RKO (cell line): ENCODE measurements at regions not wholly inside any gene's neighbourhood (a gene's known extent, or its start where the extent isn't known, plus 50 kb on each side); places are given as distances from the start of the nearest gene placed in this dataset.
A peak's percentile ranks its signal among the peaks of the same experiment; 100 is the strongest.
"Not testable (repeated sequence)": the region's sequence is repeated elsewhere in the genome, so short reads cannot be mapped to it uniquely, and the experiment has no call there.

Experiments
- DNase-seq: peaks from one replicate; pipeline ENCODE4 v3.0.0-alpha.2; 2016; ENCODE audit warnings: low spot score

DNA sequence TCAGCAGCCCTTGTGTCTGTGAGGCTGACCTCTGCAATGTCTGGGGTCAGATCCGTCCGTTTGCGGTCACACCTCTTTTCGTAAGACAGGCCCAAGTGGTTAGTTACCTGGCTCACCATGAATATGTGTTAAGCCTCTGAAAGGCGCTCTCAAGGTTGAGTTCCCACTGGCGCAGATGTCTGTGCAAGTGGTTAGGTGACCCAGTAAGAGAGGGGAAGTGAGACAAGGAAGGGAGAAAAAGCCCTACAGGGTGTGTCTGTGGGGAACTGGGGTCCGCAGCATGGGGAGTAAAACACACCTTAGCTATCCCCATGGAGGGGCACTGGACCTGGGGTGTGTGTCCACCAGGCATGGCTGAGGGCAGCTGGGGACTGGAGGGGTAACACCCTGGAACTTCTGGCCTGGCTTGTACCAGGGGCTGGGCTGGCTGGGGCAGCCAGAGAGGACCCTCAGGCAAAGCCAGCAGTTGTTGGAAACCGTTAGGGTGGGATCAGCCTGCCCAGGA is 391.6 kb upstream of the PROK2 start:
- DNase-seq = no peak

DNA sequence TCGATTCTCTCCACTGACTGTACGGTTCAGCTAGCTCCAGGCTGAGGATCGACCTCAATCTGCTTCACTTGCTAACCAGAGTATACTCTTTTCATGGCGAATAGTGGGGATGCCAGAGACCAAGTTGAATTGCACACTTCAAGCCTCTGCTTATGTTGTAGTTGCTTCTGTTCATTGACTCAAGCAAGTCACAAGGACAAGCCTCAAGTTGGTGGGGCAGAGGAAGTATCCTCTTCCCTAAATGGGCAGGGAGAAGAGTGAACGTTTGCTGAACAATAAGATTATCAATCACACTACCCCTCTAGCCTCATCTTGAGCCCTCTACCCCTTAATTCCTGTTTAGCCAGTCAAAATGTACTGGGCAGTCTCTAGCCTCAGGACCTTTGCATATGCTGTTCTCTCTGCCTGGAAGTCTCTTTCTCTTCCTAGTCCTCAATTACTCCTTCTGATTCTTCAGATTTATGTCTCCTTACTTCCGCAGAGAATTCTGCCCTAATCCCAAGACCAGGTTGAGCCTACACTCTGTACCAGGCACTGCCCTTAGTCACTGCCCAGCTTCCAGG is 390.4 kb upstream of the PROK2 start:
- no peak for DNase-seq

DNA sequence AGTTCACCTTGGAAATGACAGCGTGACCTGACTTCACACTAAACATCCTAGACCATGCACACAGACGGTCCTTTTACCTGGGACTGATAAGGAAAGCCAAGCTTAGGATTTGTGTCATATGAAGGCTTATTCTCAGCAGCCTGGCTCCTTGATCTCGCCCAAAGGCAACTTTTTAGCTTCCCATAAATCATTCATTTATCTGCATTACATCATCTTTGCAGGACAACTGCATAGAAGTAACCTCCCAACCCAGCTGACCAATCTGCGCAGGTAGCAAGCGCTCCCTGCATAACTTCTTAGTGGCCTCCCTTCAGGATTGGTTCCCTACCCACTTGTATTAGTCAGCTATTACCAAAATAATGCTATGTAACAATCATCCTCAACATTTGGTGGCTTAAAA is 389.9 kb upstream of the PROK2 start:
- no peak for DNase-seq

DNA sequence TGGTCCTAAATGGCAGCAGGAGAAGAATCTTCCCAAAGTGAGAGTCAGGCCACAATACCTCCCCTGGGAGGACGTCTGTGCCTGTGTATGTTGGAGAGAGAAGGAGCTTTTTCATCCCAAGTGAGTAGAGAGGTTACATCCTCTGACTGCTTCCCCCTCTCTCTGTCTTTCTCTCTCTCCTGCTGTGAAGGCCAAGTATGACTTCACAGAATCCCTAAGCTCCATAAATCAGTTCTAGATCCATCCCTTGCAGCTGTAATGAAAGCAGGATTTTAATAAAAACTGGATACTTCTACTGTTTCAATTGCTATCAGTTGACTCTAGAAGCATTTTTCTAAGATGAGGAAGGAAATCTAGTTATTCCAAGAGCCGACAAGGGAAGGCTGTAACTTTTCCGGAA is 389.1 kb upstream of the PROK2 start:
- no peak for DNase-seq

DNA sequence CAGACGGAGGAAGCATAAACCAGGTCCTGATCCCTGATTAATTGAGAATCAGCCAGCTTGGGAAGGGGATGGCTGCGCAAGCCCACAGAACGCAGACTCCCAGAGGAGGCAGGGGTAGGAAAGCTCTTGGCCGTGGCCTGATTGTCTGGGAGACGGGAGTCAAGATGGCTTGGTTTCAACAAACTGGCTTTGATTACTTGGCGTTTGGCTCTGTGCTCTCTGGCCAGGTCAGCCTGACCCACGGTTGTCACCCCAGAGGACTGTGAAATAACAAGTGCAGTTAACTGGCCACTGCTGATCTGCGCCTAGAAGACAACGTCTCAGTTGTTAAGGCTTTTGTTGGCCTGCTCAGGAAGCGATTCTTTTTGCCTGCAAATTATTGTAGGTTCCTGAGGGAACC is 387.0 kb upstream of the PROK2 start:
- no peak for DNase-seq

DNA sequence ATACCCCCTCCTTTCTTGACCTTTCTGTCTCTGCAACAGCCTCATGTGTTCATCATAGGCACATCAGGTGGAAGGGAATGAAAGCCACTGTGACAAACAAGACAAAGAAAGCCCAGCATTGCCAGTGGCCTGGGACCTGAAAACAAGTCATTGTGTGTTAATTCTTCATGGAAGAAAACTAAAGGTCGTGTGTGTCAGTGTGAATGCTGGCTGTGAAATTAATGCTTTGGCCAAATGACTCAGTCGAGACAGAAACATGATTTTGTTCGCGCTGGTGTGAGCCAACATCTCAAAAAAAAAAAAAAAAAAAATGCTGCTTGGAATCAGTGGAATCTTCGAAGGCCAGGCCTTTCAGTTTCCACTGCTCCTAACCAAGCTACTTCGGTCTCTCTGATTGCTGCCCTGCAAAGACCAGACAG is 386.5 kb upstream of the PROK2 start:
- DNase-seq = no peak

DNA sequence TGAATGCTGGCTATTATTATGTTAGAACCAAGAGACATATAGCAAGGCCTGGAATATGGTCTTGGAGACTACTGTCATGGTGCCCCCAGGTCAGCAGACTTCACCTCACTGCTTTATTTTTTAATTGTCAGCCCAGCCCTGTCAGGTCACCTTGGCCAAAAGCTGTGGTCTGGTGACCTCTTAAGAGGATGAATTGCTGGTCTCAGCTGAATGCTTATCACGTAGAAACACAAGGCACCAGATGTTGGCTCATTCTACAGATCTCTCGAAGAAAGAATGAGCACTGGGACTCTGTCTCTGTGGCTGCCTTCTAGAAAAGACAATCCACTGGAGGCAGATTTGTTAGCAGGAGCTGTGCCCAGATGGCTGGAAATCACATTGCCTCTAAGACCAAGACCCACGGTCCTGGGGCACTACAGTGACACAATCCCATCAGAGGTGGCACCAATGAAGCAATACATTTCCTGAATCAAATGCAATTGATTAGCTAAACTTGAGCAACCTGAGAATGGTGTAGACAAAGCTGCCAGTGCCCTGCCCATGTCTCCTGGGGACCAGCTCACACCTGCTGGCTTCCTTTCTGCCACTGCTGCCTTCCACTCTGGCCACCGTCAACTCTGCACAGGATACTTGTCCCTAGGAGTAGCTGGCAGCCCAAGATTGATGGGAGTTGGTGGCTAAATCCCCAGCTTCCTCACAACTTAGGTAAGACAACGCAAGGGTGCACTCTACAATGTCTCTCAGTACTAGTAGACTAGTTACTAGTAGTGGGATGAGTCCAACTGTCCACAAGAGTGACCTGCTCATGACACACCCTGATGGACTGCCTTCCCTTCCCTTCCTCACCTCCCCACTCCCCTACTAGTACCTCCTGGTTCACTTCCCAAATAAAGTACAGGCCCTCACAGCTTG is 384.9 kb upstream of the PROK2 start:
- no peak for DNase-seq

DNA sequence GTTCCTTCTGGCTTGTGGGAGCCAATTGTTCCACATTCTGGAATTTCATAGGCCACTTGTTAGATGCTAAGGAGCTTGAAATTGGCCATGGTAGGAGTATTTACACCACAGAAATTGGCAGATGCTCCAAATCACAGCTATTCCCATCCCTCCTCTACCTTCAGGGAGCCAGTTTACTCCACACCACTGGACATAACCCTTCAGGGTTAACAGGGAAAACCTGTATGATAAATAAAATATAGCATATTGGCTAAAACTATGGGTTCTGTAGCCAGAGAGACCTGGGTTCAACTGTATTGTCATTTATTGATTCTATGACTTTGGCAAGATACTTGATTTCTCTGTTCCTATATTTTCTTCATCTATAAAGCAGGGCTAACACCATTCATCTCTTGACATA is 384.2 kb upstream of the PROK2 start:
- DNase-seq = no peak

DNA sequence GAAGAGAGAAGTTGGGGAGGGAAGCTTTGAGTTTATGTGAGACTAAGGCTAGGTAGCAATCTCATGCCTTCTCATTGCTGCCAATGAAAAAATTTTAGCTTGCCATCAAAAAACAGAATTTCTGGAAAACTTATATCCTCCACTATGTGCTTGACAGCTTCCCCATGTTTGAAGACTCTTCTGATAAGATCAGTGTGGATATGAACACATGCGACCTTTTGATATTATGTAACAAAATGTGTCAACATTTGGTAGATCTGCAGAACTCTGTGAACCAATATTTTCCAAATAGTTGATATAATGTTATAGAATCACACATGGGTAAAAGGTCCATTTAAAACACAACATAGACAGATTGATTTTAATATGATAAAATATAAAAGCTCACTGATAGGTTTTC is 380.9 kb upstream of the PROK2 start:
- no peak for DNase-seq

DNA sequence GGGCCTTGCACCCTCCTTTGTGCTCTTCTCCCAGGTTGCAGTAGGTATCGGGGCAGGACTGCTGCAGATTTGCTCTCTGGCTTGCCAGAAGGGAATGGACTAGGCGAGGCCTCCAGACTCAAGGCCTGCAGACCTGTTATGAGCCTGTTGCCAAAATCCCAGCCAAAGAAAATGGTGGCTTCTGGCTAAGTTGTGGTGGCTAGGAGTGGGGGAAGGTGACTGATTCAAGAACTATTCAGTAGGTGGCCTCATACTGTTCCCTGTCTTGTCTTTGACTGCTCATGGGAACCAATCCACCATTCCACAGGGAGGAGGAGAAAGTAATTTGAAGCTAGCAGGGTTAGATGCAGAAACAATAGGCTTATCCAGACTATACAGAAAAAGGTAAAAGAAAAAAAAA is 380.4 kb upstream of the PROK2 start:
- DNase-seq = no peak

DNA sequence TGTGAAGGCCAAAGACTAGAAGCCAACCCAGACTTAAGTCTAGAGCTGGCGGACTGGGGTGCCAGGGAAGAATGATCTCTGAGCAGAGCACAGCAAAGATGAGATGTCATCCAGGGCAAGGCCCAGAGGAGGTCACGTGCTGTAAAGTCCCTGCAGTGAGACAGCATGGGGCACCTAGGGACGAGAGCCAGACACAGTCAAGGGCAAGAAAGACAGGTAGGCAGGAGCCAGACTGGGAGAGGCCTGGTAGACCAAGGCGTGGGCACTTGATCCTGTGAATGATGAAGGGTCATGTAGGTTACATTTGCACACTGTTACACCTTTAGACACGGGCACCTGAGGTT is 379.7 kb upstream of the PROK2 start:
- no peak for DNase-seq

DNA sequence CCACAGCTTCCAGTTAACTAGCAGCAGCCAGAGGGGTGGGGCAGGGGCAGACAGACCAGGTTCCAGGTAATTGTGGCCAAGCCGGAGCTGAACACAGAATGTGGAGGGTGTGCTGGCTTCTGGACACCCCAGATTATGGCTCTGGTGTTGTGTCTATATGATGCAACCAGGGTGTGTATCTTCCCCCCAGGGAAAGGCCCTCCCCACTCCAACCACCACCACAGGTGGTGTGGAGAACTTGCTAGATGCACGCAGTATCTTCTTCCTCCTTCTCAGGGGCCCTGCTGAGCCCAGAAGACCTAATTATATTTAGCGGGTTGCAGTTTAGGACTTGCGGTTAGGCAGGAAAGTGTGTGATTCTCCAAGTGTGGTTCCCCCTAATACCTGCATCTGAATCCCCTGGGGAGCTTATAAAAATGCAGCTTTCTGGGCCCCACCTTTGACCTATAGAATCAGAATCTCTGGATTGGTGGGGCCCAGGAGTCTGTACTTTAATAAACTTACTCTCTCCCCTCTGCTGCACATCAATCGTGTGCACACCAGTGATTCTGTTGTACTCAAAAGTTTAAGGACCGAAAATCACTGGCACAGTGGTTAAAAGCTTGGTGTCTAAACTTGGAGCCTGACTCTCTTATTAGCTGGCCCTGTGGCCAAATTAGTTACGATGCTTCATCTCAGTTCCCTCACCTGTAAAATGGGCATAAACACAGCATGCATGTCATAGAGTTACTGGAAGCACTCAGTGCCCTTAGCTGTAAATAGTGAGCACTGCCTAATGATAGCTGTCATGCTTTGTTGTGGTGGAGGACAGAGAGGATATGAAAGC is 379.1 kb upstream of the PROK2 start:
- no peak for DNase-seq

DNA sequence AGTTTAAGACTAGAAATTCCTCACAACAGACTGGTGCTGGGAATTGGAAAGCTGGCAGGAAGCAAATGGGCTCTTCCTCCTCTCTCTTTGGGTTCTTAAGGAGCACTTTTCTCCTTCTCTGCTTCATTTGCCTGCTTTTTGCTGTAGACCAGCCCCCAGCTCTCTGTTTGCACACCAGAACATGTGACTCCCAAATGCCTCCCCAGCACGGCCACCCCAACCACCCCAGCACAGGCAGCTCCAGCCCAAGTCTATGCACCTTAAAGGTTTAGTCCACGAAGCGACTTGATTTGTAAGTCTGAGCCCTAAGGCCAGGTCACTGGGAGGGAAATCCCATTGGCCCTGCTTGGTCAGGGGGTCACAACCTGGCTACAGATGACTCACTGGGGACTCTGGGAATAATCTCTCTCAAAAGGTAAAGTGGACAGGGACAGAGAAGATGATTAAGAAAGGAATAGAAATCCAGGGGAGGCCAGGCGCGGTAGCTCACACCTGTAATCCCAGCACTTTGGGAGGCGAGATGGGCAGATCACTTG is 377.8 kb upstream of the PROK2 start:
- DNase-seq = no peak

DNA sequence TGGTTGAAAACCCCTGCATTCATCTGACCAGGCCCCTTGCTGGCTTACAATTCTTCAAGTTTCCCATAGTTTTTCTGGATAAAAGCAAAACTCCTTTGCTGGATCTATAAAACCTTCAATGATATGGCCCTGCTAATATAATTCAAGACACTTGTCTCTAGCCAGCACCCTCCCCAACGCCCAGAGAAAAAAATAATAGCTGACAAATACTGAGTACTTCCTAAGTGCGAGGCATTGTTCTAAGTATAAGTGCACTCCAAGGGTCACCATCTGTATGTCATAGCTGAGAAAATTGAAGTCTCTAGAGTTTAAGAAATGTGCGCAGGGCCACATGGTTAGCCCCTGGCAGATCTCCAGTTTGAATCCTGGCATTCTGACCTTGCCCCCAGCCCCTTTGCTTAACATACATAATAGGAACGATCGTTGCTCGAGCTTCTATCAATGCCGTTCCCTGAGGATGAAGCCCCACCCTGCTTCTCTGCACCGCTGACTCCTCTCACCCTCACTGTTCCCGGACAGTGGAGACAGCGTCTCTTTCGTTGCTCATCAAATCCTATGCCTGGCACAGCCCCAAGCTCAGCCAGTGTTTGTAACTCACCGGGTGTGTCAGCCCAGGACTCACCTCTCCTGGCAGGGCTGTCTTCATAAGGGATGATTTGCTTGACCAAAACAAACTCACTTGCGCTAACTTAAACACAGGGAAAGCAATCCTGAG is 377.1 kb upstream of the PROK2 start:
- DNase-seq = peak; percentile 32

DNA sequence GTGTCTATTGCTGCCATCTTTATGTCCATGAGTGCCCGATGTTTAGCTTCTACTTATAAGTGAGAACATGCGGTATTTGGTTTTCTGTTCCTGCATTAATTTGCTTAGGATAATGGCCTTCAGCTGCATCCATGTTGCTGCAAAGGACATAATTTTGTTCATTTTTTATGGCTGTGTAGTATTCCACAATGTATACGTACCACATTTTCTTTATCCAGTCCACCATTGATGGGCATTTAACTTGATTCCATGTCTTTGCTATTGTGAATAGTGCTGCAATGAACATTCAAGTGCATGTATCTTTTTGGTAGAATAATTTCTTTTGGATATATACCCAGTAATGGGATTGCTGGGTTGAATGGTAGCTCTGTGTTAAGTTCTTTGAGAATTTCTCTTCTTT is 376.3 kb upstream of the PROK2 start:
- DNase-seq = not testable (repeated sequence)

DNA sequence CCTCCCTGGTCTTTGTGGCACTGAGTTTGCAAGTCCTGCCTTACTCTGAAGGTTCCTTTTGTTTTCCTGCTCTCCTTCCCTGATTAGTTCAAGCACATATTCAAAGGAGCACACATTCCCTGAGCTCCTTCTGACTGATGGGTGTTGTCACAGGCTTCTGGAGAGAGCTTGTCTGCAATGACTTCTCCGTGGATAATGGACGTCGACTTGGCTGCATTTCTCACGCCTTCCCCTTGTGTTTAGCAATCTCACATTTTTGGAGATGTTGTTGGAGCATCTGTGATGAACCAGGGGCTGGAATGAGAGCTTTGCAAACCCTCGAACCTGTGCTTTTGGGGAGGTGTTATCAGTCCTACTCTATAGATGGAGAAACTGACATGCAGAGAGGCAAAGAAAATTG is 375.4 kb upstream of the PROK2 start:
- DNase-seq = no peak

DNA sequence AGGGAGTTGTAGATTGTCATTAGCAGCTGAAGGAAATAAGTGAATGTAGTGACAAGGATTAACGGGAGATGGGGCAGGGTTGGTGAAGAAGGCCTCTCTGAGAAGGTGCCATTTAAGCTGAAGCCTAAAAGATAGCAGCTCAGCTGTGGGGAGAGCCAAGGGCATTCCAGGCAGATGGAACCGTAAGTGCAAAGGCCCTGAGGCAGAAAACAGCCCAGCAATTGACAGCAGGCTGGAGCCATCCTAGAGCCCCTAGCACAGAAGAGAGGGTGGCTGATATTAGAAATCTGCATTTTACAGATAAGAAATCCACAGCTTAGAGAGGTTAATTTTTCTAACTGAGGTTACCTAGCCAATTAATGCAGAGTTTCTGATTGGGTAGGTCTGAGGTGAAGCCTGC is 374.5 kb upstream of the PROK2 start:
- no peak for DNase-seq

DNA sequence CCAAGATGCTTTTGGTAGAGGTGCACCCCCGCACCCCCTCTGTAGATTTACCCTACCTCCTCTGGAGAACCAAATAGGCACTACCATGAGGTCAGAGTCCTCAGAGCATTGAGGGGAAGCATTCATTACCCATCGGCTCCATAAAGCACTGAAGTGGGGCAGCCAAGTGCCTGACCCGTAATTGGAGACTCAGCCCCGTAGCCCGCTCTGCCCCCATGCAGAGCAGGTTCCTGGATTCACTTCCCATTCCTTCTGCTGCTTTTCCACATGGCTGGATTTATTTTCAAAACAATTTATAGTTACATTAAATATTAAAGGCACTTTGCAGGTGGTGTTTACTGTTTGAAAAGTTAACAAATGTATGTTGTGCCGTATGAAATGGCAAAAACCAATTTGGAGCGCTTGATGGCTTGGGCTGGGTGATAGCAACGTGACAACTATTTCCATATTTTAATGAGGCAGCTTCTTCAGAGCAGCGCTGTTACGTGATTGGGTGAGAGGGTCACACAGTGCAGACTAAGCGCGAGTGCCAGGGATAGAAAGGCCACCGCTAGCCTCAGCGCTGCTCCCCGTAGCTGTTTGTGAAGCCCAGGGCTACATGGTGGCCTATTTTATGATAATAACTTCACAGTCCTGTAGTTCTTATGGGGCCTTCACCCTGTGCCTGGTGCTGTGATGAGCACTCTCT is 373.8 kb upstream of the PROK2 start:
- no peak for DNase-seq

DNA sequence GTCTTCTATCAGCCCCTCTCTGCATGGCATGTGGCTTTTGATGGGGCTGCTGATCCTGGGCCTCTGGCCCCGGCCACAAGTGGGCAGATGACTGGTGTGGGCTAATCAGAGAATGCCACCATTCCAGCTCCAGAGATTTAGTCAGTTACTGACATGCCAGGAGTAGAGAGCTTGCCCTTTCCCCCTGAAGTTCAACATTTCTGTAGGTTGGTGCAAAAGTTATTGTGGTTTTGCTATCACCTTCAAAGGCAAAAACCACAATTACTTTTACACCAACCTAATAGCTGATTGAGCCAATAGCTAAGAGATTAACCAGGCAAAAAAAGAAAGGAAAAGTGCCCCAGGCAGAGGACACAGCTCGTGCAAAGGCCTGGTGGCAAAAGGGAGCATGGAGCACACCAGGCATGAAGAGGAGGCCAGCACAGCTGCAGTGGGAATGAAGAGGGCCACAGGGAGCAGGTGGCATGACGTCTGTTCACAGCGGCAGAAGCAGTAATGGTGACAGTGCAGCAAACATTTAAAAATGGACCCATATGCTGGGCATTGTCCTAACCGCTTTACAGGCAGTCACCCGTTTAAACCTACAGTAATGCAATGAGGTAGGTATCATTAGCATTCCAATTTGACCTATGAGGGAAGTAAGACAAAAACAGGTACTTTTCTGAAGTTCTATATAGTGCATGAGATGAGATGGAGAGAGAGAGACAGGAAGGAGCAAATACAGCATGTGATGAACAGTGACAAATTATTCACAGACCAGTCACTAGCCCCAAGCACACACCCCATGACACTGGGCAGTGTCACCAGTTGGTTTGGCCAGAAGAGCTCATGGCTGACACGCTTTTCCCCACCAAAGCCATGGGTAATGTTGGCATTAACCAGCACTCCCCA is 373.0 kb upstream of the PROK2 start:
- peak; percentile 5 for DNase-seq

DNA sequence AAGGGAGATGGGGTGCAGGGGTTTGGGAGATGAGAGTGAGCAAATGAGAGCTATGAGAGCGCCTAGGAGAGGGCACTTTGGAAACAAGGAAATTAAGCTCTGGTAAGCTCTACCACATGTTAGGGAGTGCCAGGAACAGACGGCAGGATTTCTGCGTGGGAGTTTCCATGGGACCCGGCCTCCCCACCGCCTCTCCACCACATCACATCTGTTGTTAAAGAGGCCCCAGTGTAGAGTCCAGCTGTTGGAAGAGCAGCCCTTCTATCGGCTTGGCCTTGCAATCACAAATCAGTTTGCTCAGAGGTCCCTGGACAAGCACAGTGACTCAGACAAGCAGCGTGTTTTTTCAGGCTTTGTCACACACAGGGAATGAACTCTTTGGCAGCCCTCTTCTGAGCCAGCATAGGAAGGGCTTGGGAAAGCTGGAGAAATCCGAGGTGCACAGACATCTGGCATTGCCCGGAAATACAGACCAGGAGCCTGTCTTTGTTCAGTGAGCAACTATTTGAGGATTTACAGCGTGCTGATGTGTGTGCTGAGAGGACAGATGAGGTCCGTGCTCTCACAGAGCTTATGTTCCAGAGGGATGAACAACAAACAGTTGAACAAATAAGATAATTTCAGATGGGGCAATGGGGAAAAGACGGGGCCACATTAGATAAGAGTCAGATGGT is 370.6 kb upstream of the PROK2 start:
- DNase-seq = peak; percentile 51
